ENCODE measurements at regions not wholly inside any gene's neighbourhood (a gene's known extent, or its start where the extent isn't known, plus 50 kb on each side); places are given as distances from the start of the nearest gene placed in this dataset.

- TF ChIP-seq, protein P1, sequence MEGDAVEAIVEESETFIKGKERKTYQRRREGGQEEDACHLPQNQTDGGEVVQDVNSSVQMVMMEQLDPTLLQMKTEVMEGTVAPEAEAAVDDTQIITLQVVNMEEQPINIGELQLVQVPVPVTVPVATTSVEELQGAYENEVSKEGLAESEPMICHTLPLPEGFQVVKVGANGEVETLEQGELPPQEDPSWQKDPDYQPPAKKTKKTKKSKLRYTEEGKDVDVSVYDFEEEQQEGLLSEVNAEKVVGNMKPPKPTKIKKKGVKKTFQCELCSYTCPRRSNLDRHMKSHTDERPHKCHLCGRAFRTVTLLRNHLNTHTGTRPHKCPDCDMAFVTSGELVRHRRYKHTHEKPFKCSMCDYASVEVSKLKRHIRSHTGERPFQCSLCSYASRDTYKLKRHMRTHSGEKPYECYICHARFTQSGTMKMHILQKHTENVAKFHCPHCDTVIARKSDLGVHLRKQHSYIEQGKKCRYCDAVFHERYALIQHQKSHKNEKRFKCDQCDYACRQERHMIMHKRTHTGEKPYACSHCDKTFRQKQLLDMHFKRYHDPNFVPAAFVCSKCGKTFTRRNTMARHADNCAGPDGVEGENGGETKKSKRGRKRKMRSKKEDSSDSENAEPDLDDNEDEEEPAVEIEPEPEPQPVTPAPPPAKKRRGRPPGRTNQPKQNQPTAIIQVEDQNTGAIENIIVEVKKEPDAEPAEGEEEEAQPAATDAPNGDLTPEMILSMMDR (conservative IDR thresholded peaks at IDR 0.05), result no peak
- no peak for TF ChIP-seq ZFX (IDR thresholded peaks at IDR 0.05)
These were observed 620.6 kb upstream of the CDH18 start for GRCh38 chr5:20608567-20608966.
